ENCODE measurements at regions not wholly inside any gene's neighbourhood (a gene's known extent, or its start where the extent isn't known, plus 50 kb on each side); places are given as distances from the start of the nearest gene placed in this dataset.

DNA sequence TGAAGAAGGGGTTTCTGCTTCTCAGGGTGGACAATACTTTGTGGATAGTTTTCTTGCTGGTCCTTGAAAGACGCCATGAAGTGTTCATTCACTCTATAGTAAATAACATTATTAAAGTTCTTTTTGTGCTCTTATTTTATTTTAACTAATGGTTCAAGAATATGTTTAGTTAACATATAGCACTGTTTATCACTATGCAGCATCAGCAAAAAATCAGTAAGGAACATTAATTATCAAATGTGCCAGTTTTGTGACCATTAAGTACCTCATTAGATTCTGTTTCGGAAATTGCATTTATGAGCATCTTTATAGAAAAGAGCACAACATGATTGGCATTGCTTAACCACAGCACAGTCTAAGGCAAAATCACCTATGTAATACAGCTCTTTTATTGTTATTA lies 385.6 kb downstream of the LMO4 start:
- no peak for TF ChIP-seq EZH2phosphoT487 (IDR thresholded peaks at IDR 0.05; ENCODE audit: borderline replicate concordance, low read length)
- TF ChIP-seq, protein P1, sequence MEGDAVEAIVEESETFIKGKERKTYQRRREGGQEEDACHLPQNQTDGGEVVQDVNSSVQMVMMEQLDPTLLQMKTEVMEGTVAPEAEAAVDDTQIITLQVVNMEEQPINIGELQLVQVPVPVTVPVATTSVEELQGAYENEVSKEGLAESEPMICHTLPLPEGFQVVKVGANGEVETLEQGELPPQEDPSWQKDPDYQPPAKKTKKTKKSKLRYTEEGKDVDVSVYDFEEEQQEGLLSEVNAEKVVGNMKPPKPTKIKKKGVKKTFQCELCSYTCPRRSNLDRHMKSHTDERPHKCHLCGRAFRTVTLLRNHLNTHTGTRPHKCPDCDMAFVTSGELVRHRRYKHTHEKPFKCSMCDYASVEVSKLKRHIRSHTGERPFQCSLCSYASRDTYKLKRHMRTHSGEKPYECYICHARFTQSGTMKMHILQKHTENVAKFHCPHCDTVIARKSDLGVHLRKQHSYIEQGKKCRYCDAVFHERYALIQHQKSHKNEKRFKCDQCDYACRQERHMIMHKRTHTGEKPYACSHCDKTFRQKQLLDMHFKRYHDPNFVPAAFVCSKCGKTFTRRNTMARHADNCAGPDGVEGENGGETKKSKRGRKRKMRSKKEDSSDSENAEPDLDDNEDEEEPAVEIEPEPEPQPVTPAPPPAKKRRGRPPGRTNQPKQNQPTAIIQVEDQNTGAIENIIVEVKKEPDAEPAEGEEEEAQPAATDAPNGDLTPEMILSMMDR (conservative IDR thresholded peaks at IDR 0.05; ENCODE audit: low read depth, low read length): no peak

Measured in PC-3 (cell line).